GM13977 (cell line): ENCODE measurements at regions not wholly inside any gene's neighbourhood (a gene's known extent, or its start where the extent isn't known, plus 50 kb on each side); places are given as distances from the start of the nearest gene placed in this dataset.

Experiments
- DNase-seq: peaks from one replicate; pipeline ENCODE4 v3.0.0; 2012; ENCODE audit warnings: low spot score
- CTCF ChIP-seq: IDR thresholded peaks from 2 replicates; pipeline ENCODE4 v1.5.1; 2012; ENCODE audit warnings: mild to moderate bottlenecking, control low read depth; ENCODE audit not compliant: insufficient read depth; ENCODE audit errors: extremely low read depth, missing control alignments
- in situ Hi-C: fragments of 300-500 bp; cut with MboI; formaldehyde crosslinking; loops from one replicate; pipeline ENCODE4 v1.12.0; 2022; ENCODE audit warnings: low sequenced_read_pairs, low pct_unique_long_range_greater_than_20kb, mixed read lengths, inconsistent platforms; ENCODE audit not compliant: unreplicated experiment

GRCh38 chr2:30363406-30363805 lies 83.6 kb upstream of the LCLAT1 start:
- in situ Hi-C loops, result no loop called here
- no peak for TF ChIP-seq CTCF

GRCh38 chr2:30365201-30365600 lies 81.8 kb upstream of the LCLAT1 start:
- in situ Hi-C loops, result no loop called here
- no peak for DNase-seq
- TF ChIP-seq CTCF, result no peak

More at GRCh38 chr2:30363406-30363805, 83.6 kb upstream of the LCLAT1 start:
- DNase-seq, result no peak

DNA sequence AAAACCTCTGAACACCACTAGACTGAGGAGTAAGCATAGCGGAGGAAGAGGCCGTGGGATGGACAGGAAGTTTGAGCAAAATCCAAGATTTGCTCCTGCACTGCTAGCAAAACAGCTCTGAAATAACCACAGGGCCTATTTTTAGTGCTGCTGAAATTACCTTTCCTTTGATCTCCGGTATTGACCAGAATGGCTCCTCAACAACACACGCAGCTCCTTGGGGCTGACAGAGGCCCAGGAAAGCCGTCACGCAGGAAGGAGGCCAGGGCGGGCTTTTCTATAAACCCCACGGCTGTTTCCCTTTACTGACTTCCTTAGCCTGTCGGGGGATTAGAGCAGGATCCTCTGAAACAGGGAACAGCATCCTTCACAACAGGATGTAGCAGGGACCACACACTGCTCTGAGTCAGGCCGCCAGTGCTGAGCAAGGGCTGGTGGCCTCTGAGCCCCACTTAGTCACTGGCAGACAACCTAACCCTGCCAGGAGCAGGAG lies 80.8 kb upstream of the LCLAT1 start:
- in situ Hi-C loops, result no loop called here
- no peak for TF ChIP-seq CTCF
- DNase-seq, result no peak

- DNase-seq, result no peak
- in situ Hi-C loops, result no loop called here
- TF ChIP-seq CTCF, result no peak
These were observed 79.6 kb upstream of the LCLAT1 start for GRCh38 chr2:30367232-30368070.

GRCh38 chr2:30368258-30368657 lies 78.8 kb upstream of the LCLAT1 start:
- no peak for DNase-seq
- TF ChIP-seq CTCF, result no peak
- in situ Hi-C loops, result no loop called here

DNA sequence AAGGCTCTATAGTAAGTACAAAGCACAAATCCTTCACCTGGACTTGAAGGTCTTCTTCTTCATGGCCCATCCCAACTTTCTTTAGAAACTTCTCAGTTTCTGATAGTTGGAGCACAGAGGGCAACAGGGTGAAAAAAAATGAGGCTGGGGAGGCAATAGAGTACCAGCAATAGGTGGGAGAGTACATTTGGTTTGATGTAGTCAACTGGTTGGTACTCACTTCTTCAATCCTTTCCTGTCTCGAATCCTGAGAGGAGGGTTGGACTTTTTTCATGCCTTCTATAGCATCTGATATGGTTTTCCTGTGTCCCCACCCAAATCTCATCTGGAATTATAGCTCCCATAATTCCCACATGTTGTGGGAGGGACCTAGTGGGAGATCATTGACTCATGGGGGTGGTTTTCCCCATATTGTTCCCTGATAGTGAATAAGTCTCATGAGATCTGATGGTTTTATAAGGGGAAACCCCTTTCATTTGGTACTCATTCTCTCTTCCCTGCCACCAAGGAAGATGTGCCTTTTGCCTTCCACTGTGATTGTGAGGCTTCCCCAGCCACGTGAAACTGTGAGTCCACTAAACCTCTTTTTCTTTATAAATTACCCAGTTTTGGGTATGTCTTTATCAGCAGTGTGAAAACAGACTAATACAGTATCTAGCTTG lies 75.9 kb upstream of the LCLAT1 start:
- in situ Hi-C loops, result no loop called here

More for the DNA sequence above, 75.9 kb upstream of the LCLAT1 start:
- no peak for DNase-seq
- TF ChIP-seq CTCF, result no peak
